ENCODE measurements at regions not wholly inside any gene's neighbourhood (a gene's known extent, or its start where the extent isn't known, plus 50 kb on each side); places are given as distances from the start of the nearest gene placed in this dataset.

DNA sequence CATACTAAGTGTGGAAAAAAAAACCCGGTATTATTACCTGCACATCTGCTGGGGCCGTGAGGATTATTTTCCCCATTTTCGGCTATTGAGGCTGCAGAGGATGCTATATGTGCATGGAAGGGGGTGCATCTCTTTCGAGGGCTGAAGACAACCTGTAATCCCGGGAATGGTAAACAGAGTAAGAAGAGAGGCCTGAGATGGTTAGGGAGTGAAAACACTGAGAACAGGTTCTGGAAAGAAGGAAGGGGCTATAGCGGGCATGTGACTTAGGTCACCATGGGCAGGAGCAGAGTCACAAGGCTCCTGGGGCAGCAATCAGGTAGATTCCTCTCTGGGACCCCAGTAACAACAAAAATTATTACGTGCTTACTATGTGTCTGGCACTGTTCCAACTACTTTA lies 299.1 kb downstream of the RRAGC start:
- TF ChIP-seq EZH2phosphoT487 (IDR thresholded peaks at IDR 0.05; ENCODE audit: borderline replicate concordance, low read length), result no peak
- TF ChIP-seq, protein P1, sequence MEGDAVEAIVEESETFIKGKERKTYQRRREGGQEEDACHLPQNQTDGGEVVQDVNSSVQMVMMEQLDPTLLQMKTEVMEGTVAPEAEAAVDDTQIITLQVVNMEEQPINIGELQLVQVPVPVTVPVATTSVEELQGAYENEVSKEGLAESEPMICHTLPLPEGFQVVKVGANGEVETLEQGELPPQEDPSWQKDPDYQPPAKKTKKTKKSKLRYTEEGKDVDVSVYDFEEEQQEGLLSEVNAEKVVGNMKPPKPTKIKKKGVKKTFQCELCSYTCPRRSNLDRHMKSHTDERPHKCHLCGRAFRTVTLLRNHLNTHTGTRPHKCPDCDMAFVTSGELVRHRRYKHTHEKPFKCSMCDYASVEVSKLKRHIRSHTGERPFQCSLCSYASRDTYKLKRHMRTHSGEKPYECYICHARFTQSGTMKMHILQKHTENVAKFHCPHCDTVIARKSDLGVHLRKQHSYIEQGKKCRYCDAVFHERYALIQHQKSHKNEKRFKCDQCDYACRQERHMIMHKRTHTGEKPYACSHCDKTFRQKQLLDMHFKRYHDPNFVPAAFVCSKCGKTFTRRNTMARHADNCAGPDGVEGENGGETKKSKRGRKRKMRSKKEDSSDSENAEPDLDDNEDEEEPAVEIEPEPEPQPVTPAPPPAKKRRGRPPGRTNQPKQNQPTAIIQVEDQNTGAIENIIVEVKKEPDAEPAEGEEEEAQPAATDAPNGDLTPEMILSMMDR (IDR thresholded peaks at IDR 0.05; ENCODE audit: low read depth, low read length, poor library complexity, severe bottlenecking), result no peak

Data from DOHH2 (cell line).